GM12878 (cell line): ENCODE measurements at regions not wholly inside any gene's neighbourhood (a gene's known extent, or its start where the extent isn't known, plus 50 kb on each side); places are given as distances from the start of the nearest gene placed in this dataset.

Experiments
- ATAC-seq: fragments of 200-7000 bp; cut with Tn5 transposase; 3 replicates; pipeline ENCODE4 v1.9.1; 2020; ENCODE audit warnings: mild to moderate bottlenecking, moderate library complexity
- BruUV-seq: library from RNA; stranded (reverse); fragments of 400-500 nt; replicated peaks from 2 replicates; lab custom pipeline; 2021; lab: Mats Ljungman, UMichigan
- CTCF ChIA-PET: fragments of 300-600 bp; sonication (Branson Sonifier 250); formaldehyde crosslinking; extraction: SDS; loops from one replicate; lab custom pipeline; 2021; ENCODE audit warnings: inconsistent platforms; lab: Yijun Ruan, JAX
- POLR2A ChIA-PET: fragments of 350-600 bp; formaldehyde crosslinking; extraction: SDS; loops from one replicate; lab custom pipeline; 2021; ENCODE audit warnings: inconsistent platforms; lab: Charles Lee
- RAD21 ChIA-PET: fragments of 300-600 bp; sonication (Branson Sonifier 250); formaldehyde crosslinking; loops from one replicate; lab custom pipeline; 2023; ENCODE audit warnings: antibody characterized with exemption; ENCODE audit not compliant: unreplicated experiment; lab: Charles Lee
- SMC1A ChIA-PET: fragments of 300-600 bp; sonication (Branson Sonifier 250); formaldehyde crosslinking; loops from one replicate; lab custom pipeline; 2023; ENCODE audit not compliant: unreplicated experiment, uncharacterized antibody; lab: Charles Lee
- DNase-seq: peaks from one replicate; pipeline ENCODE4 v3.0.0-alpha.2; 2011; ENCODE audit warnings: low read depth, low spot score
- FAIRE-seq: peaks from 3 replicates; lab custom pipeline; 2011; peaks lifted over from hg19 to GRCh38; lab: Jason Lieb, UNC
- H2AFZ ChIP-seq: 2 replicates; pipeline ENCODE4 v1.6.0; 2011; ENCODE audit warnings: low read depth, low read length, control low read depth; ENCODE audit not compliant: control insufficient read depth
- H3K27ac ChIP-seq: 2 replicates; pipeline ENCODE4 v1.5.1; 2011; ENCODE audit warnings: control low read depth; ENCODE audit not compliant: control insufficient read depth, insufficient read depth
- H3K27me3 ChIP-seq, 2 experiments: replicated peaks in 1 of 2; 2 replicates each; pipeline versions ENCODE4 v1.6.0 to v1.6.1; 2011; ENCODE audit warnings: low read length in 1 of 2; ENCODE audit not compliant: control insufficient read depth in 2 of 2, insufficient read depth in 2 of 2
- H3K36me3 ChIP-seq, 2 experiments: 2 replicates each; pipeline ENCODE4 v1.5.1; 2011; ENCODE audit warnings: low read length in 1 of 2; ENCODE audit not compliant: control insufficient read depth in 2 of 2, insufficient read depth in 2 of 2
- H3K4me1 ChIP-seq: 2 replicates; pipeline ENCODE4 v1.6.1; 2011; ENCODE audit warnings: mild to moderate bottlenecking, low read length, moderate library complexity, mixed read lengths; ENCODE audit not compliant: control insufficient read depth, insufficient read depth
- H3K4me2 ChIP-seq: 2 replicates; pipeline ENCODE4 v1.6.0; 2011; ENCODE audit warnings: control low read depth; ENCODE audit not compliant: control insufficient read depth, insufficient read depth
- H3K4me3 ChIP-seq: fragments of 200-600 bp; sonication (generic); 2 replicates; pipeline ENCODE4 v1.5.1; 2016
- H3K79me2 ChIP-seq: 2 replicates; pipeline ENCODE4 v1.6.0; 2011; ENCODE audit warnings: low read length; ENCODE audit not compliant: control insufficient read depth, insufficient read depth
- H3K9ac ChIP-seq: 2 replicates; pipeline ENCODE4 v1.8.0; 2011; ENCODE audit warnings: low read length, control low read depth, mixed read lengths; ENCODE audit not compliant: control insufficient read depth, insufficient read depth
- H3K9me3 ChIP-seq: replicated peaks from 3 replicates; pipeline ENCODE4 v1.5.1; 2011; ENCODE audit warnings: mild to moderate bottlenecking, low read length; ENCODE audit not compliant: control insufficient read depth, insufficient read depth
- H4K20me1 ChIP-seq: 2 replicates; pipeline ENCODE4 v1.6.0; 2011; ENCODE audit not compliant: control insufficient read depth, insufficient read depth
- BHLHE40 ChIP-seq, 2 experiments: fragments of 450-650 bp in 1 of 2; IDR thresholded peaks; 2 replicates each; pipeline ENCODE4 v1.6.1; 2011 to 2017; ENCODE audit warnings: low read depth in 2 of 2, borderline replicate concordance in 1 of 2, improper control_type of control experiment in 1 of 2, low read length in 1 of 2, mild to moderate bottlenecking in 1 of 2
- CBFB ChIP-seq: IDR thresholded peaks from 2 replicates; pipeline ENCODE4 v1.6.1; 2016; ENCODE audit warnings: antibody characterized with exemption, low read depth
- RUNX3 ChIP-seq: IDR thresholded peaks from 2 replicates; pipeline ENCODE4 v1.6.1; 2012; ENCODE audit warnings: low read length, inconsistent platforms
- STAT1 ChIP-seq: fragments of 450-650 bp; conservative IDR thresholded peaks from 2 replicates; pipeline ENCODE4 v1.6.1; 2014; ENCODE audit warnings: antibody characterized with exemption, mild to moderate bottlenecking
- USF2 ChIP-seq: IDR thresholded peaks from 2 replicates; pipeline ENCODE4 v1.6.1; 2011; ENCODE audit warnings: low read depth, low read length, improper control_type of control experiment, borderline replicate concordance
- ZNF622 ChIP-seq: fragments of 450-650 bp; IDR thresholded peaks from 2 replicates; pipeline ENCODE4 v1.6.1; 2017; ENCODE audit warnings: mild to moderate bottlenecking, inconsistent platforms
- WGBS: methylation state at CpG from one replicate; pipeline ENCODE4 v1.1.6; 2016; ENCODE audit warnings: low lambda C conversion rate; ENCODE audit not compliant: insufficient replicate concordance, insufficient coverage; ENCODE audit errors: missing lambda C conversion rate; 5-methylcytosine and 5-hydroxymethylcytosine counted together
- in situ Hi-C: fragments of 300-500 bp; cut with MboI; formaldehyde crosslinking; loops from 9 replicates; pipeline ENCODE4 v1.14.3; 2018; ENCODE audit warnings: mixed read lengths
- intact Hi-C: fragments of 100-400 bp; cut with micrococcal nuclease; formaldehyde crosslinking; loops from one replicate; pipeline ENCODE4 v1.14.2; 2022; ENCODE audit not compliant: unreplicated experiment
- TF ChIP-seq, protein P1 (sequence below): fragments of 450-650 bp; IDR thresholded peaks from 2 replicates; pipeline ENCODE4 v1.6.1; 2017; ENCODE audit warnings: mild to moderate bottlenecking, moderate library complexity
- TF ChIP-seq, protein P2 (sequence below): IDR thresholded peaks from 2 replicates; pipeline ENCODE4 v1.6.1; 2012; ENCODE audit warnings: mild to moderate bottlenecking, low read depth, low read length
- TF ChIP-seq, protein P3 (sequence below): fragments of 450-650 bp; IDR thresholded peaks from 2 replicates; pipeline ENCODE4 v1.6.1; 2016; ENCODE audit warnings: mild to moderate bottlenecking, moderate library complexity, borderline replicate concordance

- TF ChIP-seq, protein P1, sequence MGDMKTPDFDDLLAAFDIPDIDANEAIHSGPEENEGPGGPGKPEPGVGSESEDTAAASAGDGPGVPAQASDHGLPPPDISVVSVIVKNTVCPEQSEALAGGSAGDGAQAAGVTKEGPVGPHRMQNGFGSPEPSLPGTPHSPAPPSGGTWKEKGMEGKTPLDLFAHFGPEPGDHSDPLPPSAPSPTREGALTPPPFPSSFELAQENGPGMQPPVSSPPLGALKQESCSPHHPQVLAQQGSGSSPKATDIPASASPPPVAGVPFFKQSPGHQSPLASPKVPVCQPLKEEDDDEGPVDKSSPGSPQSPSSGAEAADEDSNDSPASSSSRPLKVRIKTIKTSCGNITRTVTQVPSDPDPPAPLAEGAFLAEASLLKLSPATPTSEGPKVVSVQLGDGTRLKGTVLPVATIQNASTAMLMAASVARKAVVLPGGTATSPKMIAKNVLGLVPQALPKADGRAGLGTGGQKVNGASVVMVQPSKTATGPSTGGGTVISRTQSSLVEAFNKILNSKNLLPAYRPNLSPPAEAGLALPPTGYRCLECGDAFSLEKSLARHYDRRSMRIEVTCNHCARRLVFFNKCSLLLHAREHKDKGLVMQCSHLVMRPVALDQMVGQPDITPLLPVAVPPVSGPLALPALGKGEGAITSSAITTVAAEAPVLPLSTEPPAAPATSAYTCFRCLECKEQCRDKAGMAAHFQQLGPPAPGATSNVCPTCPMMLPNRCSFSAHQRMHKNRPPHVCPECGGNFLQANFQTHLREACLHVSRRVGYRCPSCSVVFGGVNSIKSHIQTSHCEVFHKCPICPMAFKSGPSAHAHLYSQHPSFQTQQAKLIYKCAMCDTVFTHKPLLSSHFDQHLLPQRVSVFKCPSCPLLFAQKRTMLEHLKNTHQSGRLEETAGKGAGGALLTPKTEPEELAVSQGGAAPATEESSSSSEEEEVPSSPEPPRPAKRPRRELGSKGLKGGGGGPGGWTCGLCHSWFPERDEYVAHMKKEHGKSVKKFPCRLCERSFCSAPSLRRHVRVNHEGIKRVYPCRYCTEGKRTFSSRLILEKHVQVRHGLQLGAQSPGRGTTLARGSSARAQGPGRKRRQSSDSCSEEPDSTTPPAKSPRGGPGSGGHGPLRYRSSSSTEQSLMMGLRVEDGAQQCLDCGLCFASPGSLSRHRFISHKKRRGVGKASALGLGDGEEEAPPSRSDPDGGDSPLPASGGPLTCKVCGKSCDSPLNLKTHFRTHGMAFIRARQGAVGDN: no peak
- no peak for TF ChIP-seq RUNX3
- TF ChIP-seq, all 136 proteins: peak for 0
These were observed 216.2 kb upstream of the ST6GAL2 start (continued) for GRCh38 chr2:107102176-107102575.

- Histone ChIP-seq H3K9ac (no peak overlapping the region), H3K79me2 (no peaks in the 10 kb centered on the region), H3K27me3 (no peaks in the 10 kb centered on the region), H3K4me1 (no peaks in the 10 kb centered on the region), H3K4me3 (no peak overlapping the region), H3K27ac (no peak overlapping the region), H2AFZ (no peak overlapping the region), H3K9me3 (no peaks in the 10 kb centered on the region)
- SMC1A ChIA-PET: no interaction called here
- BruUV-seq: no TSS peak
- no peak for DNase-seq
- in situ Hi-C loops: no loop called here
- ATAC-seq: no peak
- POLR2A ChIA-PET: no interaction called here
- FAIRE-seq: no peak
- TF ChIP-seq CBFB: no peak
- no peak for TF ChIP-seq STAT1
- TF ChIP-seq, protein P2, sequence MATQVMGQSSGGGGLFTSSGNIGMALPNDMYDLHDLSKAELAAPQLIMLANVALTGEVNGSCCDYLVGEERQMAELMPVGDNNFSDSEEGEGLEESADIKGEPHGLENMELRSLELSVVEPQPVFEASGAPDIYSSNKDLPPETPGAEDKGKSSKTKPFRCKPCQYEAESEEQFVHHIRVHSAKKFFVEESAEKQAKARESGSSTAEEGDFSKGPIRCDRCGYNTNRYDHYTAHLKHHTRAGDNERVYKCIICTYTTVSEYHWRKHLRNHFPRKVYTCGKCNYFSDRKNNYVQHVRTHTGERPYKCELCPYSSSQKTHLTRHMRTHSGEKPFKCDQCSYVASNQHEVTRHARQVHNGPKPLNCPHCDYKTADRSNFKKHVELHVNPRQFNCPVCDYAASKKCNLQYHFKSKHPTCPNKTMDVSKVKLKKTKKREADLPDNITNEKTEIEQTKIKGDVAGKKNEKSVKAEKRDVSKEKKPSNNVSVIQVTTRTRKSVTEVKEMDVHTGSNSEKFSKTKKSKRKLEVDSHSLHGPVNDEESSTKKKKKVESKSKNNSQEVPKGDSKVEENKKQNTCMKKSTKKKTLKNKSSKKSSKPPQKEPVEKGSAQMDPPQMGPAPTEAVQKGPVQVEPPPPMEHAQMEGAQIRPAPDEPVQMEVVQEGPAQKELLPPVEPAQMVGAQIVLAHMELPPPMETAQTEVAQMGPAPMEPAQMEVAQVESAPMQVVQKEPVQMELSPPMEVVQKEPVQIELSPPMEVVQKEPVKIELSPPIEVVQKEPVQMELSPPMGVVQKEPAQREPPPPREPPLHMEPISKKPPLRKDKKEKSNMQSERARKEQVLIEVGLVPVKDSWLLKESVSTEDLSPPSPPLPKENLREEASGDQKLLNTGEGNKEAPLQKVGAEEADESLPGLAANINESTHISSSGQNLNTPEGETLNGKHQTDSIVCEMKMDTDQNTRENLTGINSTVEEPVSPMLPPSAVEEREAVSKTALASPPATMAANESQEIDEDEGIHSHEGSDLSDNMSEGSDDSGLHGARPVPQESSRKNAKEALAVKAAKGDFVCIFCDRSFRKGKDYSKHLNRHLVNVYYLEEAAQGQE: no peak
- no peak for TF ChIP-seq BHLHE40 (IDR thresholded peaks at IDR 0.05; ENCODE audit: borderline replicate concordance in 1 of 2, low read depth in 2 of 2, low read length in 1 of 2)
- TF ChIP-seq, protein P3, sequence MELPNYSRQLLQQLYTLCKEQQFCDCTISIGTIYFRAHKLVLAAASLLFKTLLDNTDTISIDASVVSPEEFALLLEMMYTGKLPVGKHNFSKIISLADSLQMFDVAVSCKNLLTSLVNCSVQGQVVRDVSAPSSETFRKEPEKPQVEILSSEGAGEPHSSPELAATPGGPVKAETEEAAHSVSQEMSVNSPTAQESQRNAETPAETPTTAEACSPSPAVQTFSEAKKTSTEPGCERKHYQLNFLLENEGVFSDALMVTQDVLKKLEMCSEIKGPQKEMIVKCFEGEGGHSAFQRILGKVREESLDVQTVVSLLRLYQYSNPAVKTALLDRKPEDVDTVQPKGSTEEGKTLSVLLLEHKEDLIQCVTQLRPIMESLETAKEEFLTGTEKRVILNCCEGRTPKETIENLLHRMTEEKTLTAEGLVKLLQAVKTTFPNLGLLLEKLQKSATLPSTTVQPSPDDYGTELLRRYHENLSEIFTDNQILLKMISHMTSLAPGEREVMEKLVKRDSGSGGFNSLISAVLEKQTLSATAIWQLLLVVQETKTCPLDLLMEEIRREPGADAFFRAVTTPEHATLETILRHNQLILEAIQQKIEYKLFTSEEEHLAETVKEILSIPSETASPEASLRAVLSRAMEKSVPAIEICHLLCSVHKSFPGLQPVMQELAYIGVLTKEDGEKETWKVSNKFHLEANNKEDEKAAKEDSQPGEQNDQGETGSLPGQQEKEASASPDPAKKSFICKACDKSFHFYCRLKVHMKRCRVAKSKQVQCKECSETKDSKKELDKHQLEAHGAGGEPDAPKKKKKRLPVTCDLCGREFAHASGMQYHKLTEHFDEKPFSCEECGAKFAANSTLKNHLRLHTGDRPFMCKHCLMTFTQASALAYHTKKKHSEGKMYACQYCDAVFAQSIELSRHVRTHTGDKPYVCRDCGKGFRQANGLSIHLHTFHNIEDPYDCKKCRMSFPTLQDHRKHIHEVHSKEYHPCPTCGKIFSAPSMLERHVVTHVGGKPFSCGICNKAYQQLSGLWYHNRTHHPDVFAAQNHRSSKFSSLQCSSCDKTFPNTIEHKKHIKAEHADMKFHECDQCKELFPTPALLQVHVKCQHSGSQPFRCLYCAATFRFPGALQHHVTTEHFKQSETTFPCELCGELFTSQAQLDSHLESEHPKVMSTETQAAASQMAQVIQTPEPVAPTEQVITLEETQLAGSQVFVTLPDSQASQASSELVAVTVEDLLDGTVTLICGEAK: no peak
- no peak for TF ChIP-seq USF2
- no peak for TF ChIP-seq ZNF622
- TF ChIP-seq, all 136 proteins: peak for 0
- ChIA-PET RAD21 (no interaction called here), CTCF (no interaction called here)
- Histone ChIP-seq H4K20me1 (no peaks in the 10 kb centered on the region), H3K36me3 (no peaks in the 10 kb centered on the region), H3K4me2 (no peak overlapping the region)
- intact Hi-C loops: no loop called here
- 0% methylated on average over 2 of the region's 2 CpGs for WGBS
These were observed 221.4 kb upstream of the ST6GAL2 start for GRCh38 chr2:107107351-107107750.
